ENCODE measurements at regions not wholly inside any gene's neighbourhood (a gene's known extent, or its start where the extent isn't known, plus 50 kb on each side); places are given as distances from the start of the nearest gene placed in this dataset.

DNA sequence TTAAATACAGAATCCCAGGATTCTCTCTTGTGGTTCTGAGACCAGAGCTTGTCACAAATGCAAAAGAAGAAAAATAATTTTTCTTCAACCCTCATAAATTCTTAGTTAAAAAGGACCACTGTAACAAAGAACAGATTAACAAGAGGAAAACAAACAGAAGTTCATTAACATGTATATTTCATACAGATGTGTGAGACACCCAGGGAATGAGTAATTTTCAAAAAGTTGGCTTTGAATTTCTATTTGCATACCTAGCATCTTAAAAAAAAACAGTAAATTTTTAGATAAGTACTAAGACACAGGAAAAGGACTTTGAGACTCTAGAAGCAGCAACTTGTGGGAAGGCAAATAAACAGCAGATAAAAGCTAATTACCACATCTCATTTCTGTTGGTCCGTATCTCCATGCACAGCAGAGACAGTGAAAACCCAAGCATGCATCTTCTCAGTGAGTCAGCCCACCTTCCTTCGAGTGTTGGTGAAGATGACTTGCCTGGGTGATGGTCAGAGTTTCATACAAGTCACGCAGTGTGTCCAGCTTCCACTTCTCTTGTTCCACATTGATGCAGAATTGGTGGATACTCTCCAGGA is 399.9 kb upstream of the ADAMTS5 start:
- TF ChIP-seq EZH2 (IDR thresholded peaks at IDR 0.05; ENCODE audit: borderline replicate concordance, low read depth, low read length, severe bottlenecking) (no peak), POLR2A (IDR thresholded peaks at IDR 0.05; ENCODE audit: low read depth, low read length) (no peak), POLR2AphosphoS5 (IDR thresholded peaks at IDR 0.05; ENCODE audit: insufficient read depth, low read depth, low read length) (no peak)
- TF ChIP-seq, protein P1, sequence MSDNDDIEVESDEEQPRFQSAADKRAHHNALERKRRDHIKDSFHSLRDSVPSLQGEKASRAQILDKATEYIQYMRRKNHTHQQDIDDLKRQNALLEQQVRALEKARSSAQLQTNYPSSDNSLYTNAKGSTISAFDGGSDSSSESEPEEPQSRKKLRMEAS (IDR thresholded peaks at IDR 0.05; ENCODE audit: insufficient read depth, insufficient read length): no peak
- TF ChIP-seq, protein P2, sequence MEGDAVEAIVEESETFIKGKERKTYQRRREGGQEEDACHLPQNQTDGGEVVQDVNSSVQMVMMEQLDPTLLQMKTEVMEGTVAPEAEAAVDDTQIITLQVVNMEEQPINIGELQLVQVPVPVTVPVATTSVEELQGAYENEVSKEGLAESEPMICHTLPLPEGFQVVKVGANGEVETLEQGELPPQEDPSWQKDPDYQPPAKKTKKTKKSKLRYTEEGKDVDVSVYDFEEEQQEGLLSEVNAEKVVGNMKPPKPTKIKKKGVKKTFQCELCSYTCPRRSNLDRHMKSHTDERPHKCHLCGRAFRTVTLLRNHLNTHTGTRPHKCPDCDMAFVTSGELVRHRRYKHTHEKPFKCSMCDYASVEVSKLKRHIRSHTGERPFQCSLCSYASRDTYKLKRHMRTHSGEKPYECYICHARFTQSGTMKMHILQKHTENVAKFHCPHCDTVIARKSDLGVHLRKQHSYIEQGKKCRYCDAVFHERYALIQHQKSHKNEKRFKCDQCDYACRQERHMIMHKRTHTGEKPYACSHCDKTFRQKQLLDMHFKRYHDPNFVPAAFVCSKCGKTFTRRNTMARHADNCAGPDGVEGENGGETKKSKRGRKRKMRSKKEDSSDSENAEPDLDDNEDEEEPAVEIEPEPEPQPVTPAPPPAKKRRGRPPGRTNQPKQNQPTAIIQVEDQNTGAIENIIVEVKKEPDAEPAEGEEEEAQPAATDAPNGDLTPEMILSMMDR (IDR thresholded peaks at IDR 0.05; ENCODE audit: extremely low read depth in 1 of 2, insufficient read depth in 1 of 2, low read depth in 1 of 2, low read length in 2 of 2): no peak
